KMS-11 (cell line): ENCODE measurements at regions not wholly inside any gene's neighbourhood (a gene's known extent, or its start where the extent isn't known, plus 50 kb on each side); places are given as distances from the start of the nearest gene placed in this dataset.

Source experiments
- H2AFZ ChIP-seq: fragments of 200-600 bp; sonication (generic); 2 replicates; pipeline ENCODE4 v1.6.1; 2016; ENCODE audit warnings: antibody characterized with exemption, mixed run types, low read depth
- H3K27ac ChIP-seq: fragments of 200-600 bp; sonication (generic); 2 replicates; pipeline ENCODE4 v1.6.1; 2016; ENCODE audit warnings: mild to moderate bottlenecking, mixed run types
- H3K27me3 ChIP-seq: fragments of 200-600 bp; sonication (generic); 2 replicates; pipeline ENCODE4 v1.6.1; 2017; ENCODE audit warnings: mild to moderate bottlenecking, low read depth, mixed run types, moderate library complexity; ENCODE audit not compliant: insufficient read depth
- H3K36me3 ChIP-seq: fragments of 200-600 bp; sonication (generic); 2 replicates; pipeline ENCODE4 v1.6.1; 2017; ENCODE audit warnings: mild to moderate bottlenecking, mixed run types; ENCODE audit not compliant: insufficient read depth
- H3K4me1 ChIP-seq: fragments of 200-600 bp; sonication (generic); 2 replicates; pipeline ENCODE4 v1.6.1; 2016; ENCODE audit warnings: mild to moderate bottlenecking, low read depth, mixed run types; ENCODE audit not compliant: poor library complexity, severe bottlenecking
- H3K4me2 ChIP-seq: fragments of 200-600 bp; sonication (generic); 2 replicates; pipeline ENCODE4 v1.7.0; 2016; ENCODE audit warnings: mild to moderate bottlenecking, mixed run types
- H3K4me3 ChIP-seq: fragments of 200-600 bp; sonication (generic); IDR thresholded peaks from 2 replicates; pipeline ENCODE4 v1.6.1; 2017; ENCODE audit warnings: low read depth, low read length, mixed read lengths; ENCODE audit not compliant: insufficient read depth
- H3K79me2 ChIP-seq: fragments of 200-600 bp; sonication (generic); 2 replicates; pipeline ENCODE4 v1.6.1; 2016; ENCODE audit warnings: low read depth, mixed run types; ENCODE audit not compliant: insufficient read depth
- H3K9ac ChIP-seq: fragments of 200-600 bp; sonication (generic); 2 replicates; pipeline ENCODE4 v1.6.1; 2016; ENCODE audit warnings: mild to moderate bottlenecking, mixed run types
- H4K20me1 ChIP-seq: fragments of 200-600 bp; sonication (generic); 2 replicates; pipeline ENCODE4 v1.6.1; 2016; ENCODE audit warnings: mild to moderate bottlenecking, mixed run types; ENCODE audit not compliant: insufficient read depth
- CTCF ChIP-seq: fragments of 200-600 bp; sonication (generic); conservative IDR thresholded peaks from 2 replicates; pipeline ENCODE4 v1.6.1; 2017; ENCODE audit warnings: low read depth, mild to moderate bottlenecking, antibody characterized with exemption, low read length, moderate library complexity, mixed read lengths

- Histone ChIP-seq H2AFZ (no peak overlapping the region), H3K27me3 (no peaks in the 10 kb centered on the region), H3K36me3 (no peaks in the 10 kb centered on the region), H3K9ac (no peak overlapping the region), H3K4me2 (no peak overlapping the region), H3K27ac (no peak overlapping the region), H3K4me3 (no peak overlapping the region), H3K4me1 (peaks cover 5% of the 10 kb centered on the region), H3K79me2 (no peaks in the 10 kb centered on the region), H4K20me1 (no peaks in the 10 kb centered on the region)
- no peak for TF ChIP-seq CTCF
These were observed 495.4 kb downstream of the TOX3 start for GRCh38 chr16:52051414-52052172.

GRCh38 chr16:52050418-52050817 is 496.5 kb downstream of the TOX3 start:
- no peaks in the 10 kb centered on the region for H3K79me2 ChIP-seq
- no peak overlapping the region for H3K27ac ChIP-seq
- H3K9ac ChIP-seq: no peak overlapping the region
- H3K4me2 ChIP-seq: no peak overlapping the region
- H3K36me3 ChIP-seq: no peaks in the 10 kb centered on the region
- peaks cover 5% of the 10 kb centered on the region for H3K4me1 ChIP-seq
- no peaks in the 10 kb centered on the region for H3K27me3 ChIP-seq
- no peaks in the 10 kb centered on the region for H4K20me1 ChIP-seq
- no peak overlapping the region for H3K4me3 ChIP-seq
- no peak for TF ChIP-seq CTCF
- H2AFZ ChIP-seq: no peak overlapping the region

- Histone ChIP-seq H3K27ac (no peak overlapping the region), H3K36me3 (no peaks in the 10 kb centered on the region), H3K27me3 (no peaks in the 10 kb centered on the region), H3K4me1 (no peaks in the 10 kb centered on the region), H4K20me1 (no peaks in the 10 kb centered on the region), H3K79me2 (no peaks in the 10 kb centered on the region), H3K4me3 (no peak overlapping the region), H3K4me2 (no peak overlapping the region), H2AFZ (no peak overlapping the region), H3K9ac (no peak overlapping the region)
- no peak for TF ChIP-seq CTCF
These were observed 511.5 kb downstream of the TOX3 start for GRCh38 chr16:52035436-52035835.

- Histone ChIP-seq H4K20me1 (no peaks in the 10 kb centered on the region), H3K36me3 (no peaks in the 10 kb centered on the region), H3K27ac (no peak overlapping the region), H3K4me2 (no peak overlapping the region), H3K4me1 (no peaks in the 10 kb centered on the region), H3K4me3 (no peak overlapping the region), H2AFZ (no peak overlapping the region), H3K9ac (no peak overlapping the region), H3K79me2 (no peaks in the 10 kb centered on the region), H3K27me3 (no peaks in the 10 kb centered on the region)
- no peak for TF ChIP-seq CTCF
These were observed 512.1 kb downstream of the TOX3 start for GRCh38 chr16:52034830-52035229.
